ENCODE measurements at regions not wholly inside any gene's neighbourhood (a gene's known extent, or its start where the extent isn't known, plus 50 kb on each side); places are given as distances from the start of the nearest gene placed in this dataset.

GRCh38 chr4:111303806-111304205 is 680.9 kb upstream of the PITX2 start:
- intact Hi-C loops (cut with DNase I; ENCODE audit: low total_unique reads) (no loop called here), in situ Hi-C loops (cut with MboI; ENCODE audit: low sequenced_read_pairs in 4 of 4) (no loop called here)
- no peak overlapping the region for H3K27ac ChIP-seq
- no peak overlapping the region for H3K4me3 ChIP-seq
- no peaks in the 10 kb centered on the region for H3K36me3 ChIP-seq
- TF ChIP-seq CTCF (IDR thresholded peaks at IDR 0.05 in 4 of 5, conservative IDR thresholded peaks at IDR 0.05 in 1 of 5), result no peak
- no peak for TF ChIP-seq POLR2A (IDR thresholded peaks at IDR 0.05)
- no peaks in the 10 kb centered on the region for H3K27me3 ChIP-seq
- no peak for ATAC-seq
- no peaks in the 10 kb centered on the region for H3K9me3 ChIP-seq
- DNase-seq, result no peak
- H3K4me1 ChIP-seq, result no peaks in the 10 kb centered on the region

GRCh38 chr4:111323496-111323895 is 700.6 kb upstream of the PITX2 start:
- no peaks in the 10 kb centered on the region for H3K36me3 ChIP-seq
- ATAC-seq (no peak), DNase-seq (no peak)
- in situ Hi-C loops (cut with MboI; ENCODE audit: low sequenced_read_pairs in 4 of 4) (no loop called here), intact Hi-C loops (cut with DNase I; ENCODE audit: low total_unique reads) (no loop called here)
- TF ChIP-seq CTCF (IDR thresholded peaks at IDR 0.05 in 4 of 5, conservative IDR thresholded peaks at IDR 0.05 in 1 of 5) (no peak), POLR2A (IDR thresholded peaks at IDR 0.05) (no peak)
- H3K27me3 ChIP-seq, result no peaks in the 10 kb centered on the region
- no peak overlapping the region for H3K27ac ChIP-seq
- H3K9me3 ChIP-seq, result no peaks in the 10 kb centered on the region
- H3K4me3 ChIP-seq, result no peak overlapping the region
- H3K4me1 ChIP-seq, result no peaks in the 10 kb centered on the region

GRCh38 chr4:111323916-111324315 is 701.0 kb upstream of the PITX2 start:
- Histone ChIP-seq H3K4me1 (no peaks in the 10 kb centered on the region), H3K27ac (no peak overlapping the region), H3K4me3 (no peak overlapping the region), H3K36me3 (no peaks in the 10 kb centered on the region), H3K9me3 (no peaks in the 10 kb centered on the region), H3K27me3 (no peaks in the 10 kb centered on the region)
- intact Hi-C loops (cut with DNase I; ENCODE audit: low total_unique reads), result no loop called here
- in situ Hi-C loops (cut with MboI; ENCODE audit: low sequenced_read_pairs in 4 of 4), result no loop called here
- no peak for ATAC-seq
- no peak for TF ChIP-seq POLR2A (IDR thresholded peaks at IDR 0.05)
- DNase-seq, result no peak

GRCh38 chr4:111326450-111326849 is 703.6 kb upstream of the PITX2 start:
- TF ChIP-seq POLR2A (IDR thresholded peaks at IDR 0.05) (no peak), CTCF (IDR thresholded peaks at IDR 0.05 in 4 of 5, conservative IDR thresholded peaks at IDR 0.05 in 1 of 5) (no peak)
- Histone ChIP-seq H3K9me3 (no peaks in the 10 kb centered on the region), H3K36me3 (no peaks in the 10 kb centered on the region), H3K27ac (no peak overlapping the region), H3K27me3 (no peaks in the 10 kb centered on the region), H3K4me3 (no peak overlapping the region), H3K4me1 (no peaks in the 10 kb centered on the region)
- DNase-seq, result no peak
- intact Hi-C loops (cut with DNase I; ENCODE audit: low total_unique reads) (no loop called here), in situ Hi-C loops (cut with MboI; ENCODE audit: low sequenced_read_pairs in 4 of 4) (no loop called here)
- no peak for ATAC-seq

GRCh38 chr4:111330786-111331185 is 707.9 kb upstream of the PITX2 start:
- H3K27ac ChIP-seq, result no peak overlapping the region
- H3K9me3 ChIP-seq, result no peaks in the 10 kb centered on the region
- TF ChIP-seq POLR2A (IDR thresholded peaks at IDR 0.05), result no peak
- no peak for TF ChIP-seq CTCF (IDR thresholded peaks at IDR 0.05 in 4 of 5, conservative IDR thresholded peaks at IDR 0.05 in 1 of 5)
- intact Hi-C loops (cut with DNase I; ENCODE audit: low total_unique reads) (no loop called here), in situ Hi-C loops (cut with MboI; ENCODE audit: low sequenced_read_pairs in 4 of 4) (no loop called here)
- H3K4me3 ChIP-seq, result no peak overlapping the region
- no peak for DNase-seq
- no peaks in the 10 kb centered on the region for H3K27me3 ChIP-seq
- no peak for ATAC-seq
- H3K4me1 ChIP-seq, result no peaks in the 10 kb centered on the region
- no peaks in the 10 kb centered on the region for H3K36me3 ChIP-seq
